ENCODE measurements at regions not wholly inside any gene's neighbourhood (a gene's known extent, or its start where the extent isn't known, plus 50 kb on each side); places are given as distances from the start of the nearest gene placed in this dataset.

DNA sequence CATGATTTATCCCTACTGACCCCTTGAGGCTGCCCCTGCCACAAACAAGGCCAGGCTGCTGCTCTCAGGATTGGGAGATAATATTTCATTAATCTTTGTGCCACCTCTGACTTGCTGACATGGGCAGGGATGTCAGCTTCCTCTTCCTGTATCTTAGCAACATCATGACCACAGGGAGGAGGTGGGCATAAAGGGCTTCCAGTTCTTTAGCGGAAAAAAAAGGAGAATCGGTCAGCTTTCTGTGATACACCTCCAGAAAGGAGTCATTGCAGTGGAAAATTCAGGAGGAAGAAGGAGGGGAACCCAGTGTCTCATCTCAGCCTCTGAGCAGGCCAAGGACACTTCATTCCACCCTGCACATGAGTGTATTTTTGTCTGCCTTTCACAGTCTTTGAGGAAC lies 206.8 kb upstream of the SDK2 start:
- ATAC-seq (no peak), DNase-seq (no peak)
- no TSS peak for BruUV-seq (replicated peaks)
- Histone ChIP-seq H3F3A (ENCODE audit: low read length, unreplicated experiment) (no peaks in the 10 kb centered on the region), H4K20me1 (ENCODE audit: low read length) (no peaks in the 10 kb centered on the region), H3K79me2 (ENCODE audit: low read length) (no peaks in the 10 kb centered on the region), H3K4me1 (ENCODE audit: insufficient read depth, low read length) (no peaks in the 10 kb centered on the region), H3K36me3 (ENCODE audit: low read depth, low read length) (no peaks in the 10 kb centered on the region), H3K4me2 (ENCODE audit: low read length) (no peak overlapping the region), H3K27ac (ENCODE audit: low read length) (no peak overlapping the region), H3K9me3 (ENCODE audit: low read length) (no peaks in the 10 kb centered on the region), H3K27me3 (ENCODE audit: low read length) (peaks cover 13% of the 10 kb centered on the region), H3K4me3 (ENCODE audit: low read length) (no peak overlapping the region), H3K9me2 (replicated peaks; ENCODE audit: low read length) (no peaks in the 10 kb centered on the region), H2AFZ (ENCODE audit: low read length) (no peak overlapping the region), H3K9ac (ENCODE audit: low read length) (no peak overlapping the region)
- intact Hi-C loops (cut with micrococcal nuclease), result no loop called here
- TF ChIP-seq, protein P1, sequence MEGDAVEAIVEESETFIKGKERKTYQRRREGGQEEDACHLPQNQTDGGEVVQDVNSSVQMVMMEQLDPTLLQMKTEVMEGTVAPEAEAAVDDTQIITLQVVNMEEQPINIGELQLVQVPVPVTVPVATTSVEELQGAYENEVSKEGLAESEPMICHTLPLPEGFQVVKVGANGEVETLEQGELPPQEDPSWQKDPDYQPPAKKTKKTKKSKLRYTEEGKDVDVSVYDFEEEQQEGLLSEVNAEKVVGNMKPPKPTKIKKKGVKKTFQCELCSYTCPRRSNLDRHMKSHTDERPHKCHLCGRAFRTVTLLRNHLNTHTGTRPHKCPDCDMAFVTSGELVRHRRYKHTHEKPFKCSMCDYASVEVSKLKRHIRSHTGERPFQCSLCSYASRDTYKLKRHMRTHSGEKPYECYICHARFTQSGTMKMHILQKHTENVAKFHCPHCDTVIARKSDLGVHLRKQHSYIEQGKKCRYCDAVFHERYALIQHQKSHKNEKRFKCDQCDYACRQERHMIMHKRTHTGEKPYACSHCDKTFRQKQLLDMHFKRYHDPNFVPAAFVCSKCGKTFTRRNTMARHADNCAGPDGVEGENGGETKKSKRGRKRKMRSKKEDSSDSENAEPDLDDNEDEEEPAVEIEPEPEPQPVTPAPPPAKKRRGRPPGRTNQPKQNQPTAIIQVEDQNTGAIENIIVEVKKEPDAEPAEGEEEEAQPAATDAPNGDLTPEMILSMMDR (conservative IDR thresholded peaks at IDR 0.05; ENCODE audit: low read depth, low read length), result no peak
- TF ChIP-seq EZH2 (IDR thresholded peaks at IDR 0.05; ENCODE audit: low read length, unreplicated experiment), result no peak
- TF ChIP-seq EZH2phosphoT487 (IDR thresholded peaks at IDR 0.05; ENCODE audit: borderline replicate concordance, low read length), result no peak
- CTCF ChIA-PET, result no interaction called here
- POLR2A ChIA-PET (ENCODE audit: unreplicated experiment), result no interaction called here

DNA sequence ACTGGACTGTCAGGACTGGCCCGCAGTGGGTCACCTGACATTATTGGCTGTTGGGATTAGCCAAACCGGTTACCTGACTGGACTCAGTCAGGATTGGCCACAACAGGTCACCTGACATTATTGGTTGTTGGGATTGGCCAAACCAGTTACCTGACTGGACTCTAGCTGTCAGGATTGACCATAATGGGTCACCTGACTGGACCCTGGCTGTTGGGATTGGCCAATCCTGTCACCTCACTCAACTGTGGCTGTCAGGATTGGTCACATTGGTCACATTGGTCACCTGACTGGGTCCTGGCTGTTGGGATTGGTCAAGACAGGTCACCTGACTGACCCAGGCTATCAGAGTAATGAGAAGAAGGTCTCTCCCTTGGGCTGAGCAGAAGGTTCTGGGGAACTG lies 207.7 kb upstream of the SDK2 start:
- Histone ChIP-seq H3K4me3 (ENCODE audit: low read length) (no peak overlapping the region), H3K36me3 (ENCODE audit: low read depth, low read length) (no peaks in the 10 kb centered on the region), H3K27me3 (ENCODE audit: low read length) (peaks cover 6% of the 10 kb centered on the region), H4K20me1 (ENCODE audit: low read length) (no peaks in the 10 kb centered on the region), H3F3A (ENCODE audit: low read length, unreplicated experiment) (no peaks in the 10 kb centered on the region), H3K79me2 (ENCODE audit: low read length) (no peaks in the 10 kb centered on the region), H3K9me3 (ENCODE audit: low read length) (no peaks in the 10 kb centered on the region), H3K9ac (ENCODE audit: low read length) (no peak overlapping the region), H2AFZ (ENCODE audit: low read length) (no peak overlapping the region), H3K4me1 (ENCODE audit: insufficient read depth, low read length) (no peaks in the 10 kb centered on the region), H3K9me2 (replicated peaks; ENCODE audit: low read length) (no peaks in the 10 kb centered on the region), H3K27ac (ENCODE audit: low read length) (no peak overlapping the region), H3K4me2 (ENCODE audit: low read length) (no peak overlapping the region)
- BruUV-seq (replicated peaks), result no TSS peak
- TF ChIP-seq EZH2 (IDR thresholded peaks at IDR 0.05; ENCODE audit: low read length, unreplicated experiment), result no peak
- TF ChIP-seq, protein P1 (conservative IDR thresholded peaks at IDR 0.05; ENCODE audit: low read depth, low read length), result no peak
- TF ChIP-seq EZH2phosphoT487 (IDR thresholded peaks at IDR 0.05; ENCODE audit: borderline replicate concordance, low read length), result no peak
- DNase-seq (no peak), ATAC-seq (no peak)
- ChIA-PET CTCF (no interaction called here), POLR2A (ENCODE audit: unreplicated experiment) (no interaction called here)
- intact Hi-C loops (cut with micrococcal nuclease), result no loop called here

DNA sequence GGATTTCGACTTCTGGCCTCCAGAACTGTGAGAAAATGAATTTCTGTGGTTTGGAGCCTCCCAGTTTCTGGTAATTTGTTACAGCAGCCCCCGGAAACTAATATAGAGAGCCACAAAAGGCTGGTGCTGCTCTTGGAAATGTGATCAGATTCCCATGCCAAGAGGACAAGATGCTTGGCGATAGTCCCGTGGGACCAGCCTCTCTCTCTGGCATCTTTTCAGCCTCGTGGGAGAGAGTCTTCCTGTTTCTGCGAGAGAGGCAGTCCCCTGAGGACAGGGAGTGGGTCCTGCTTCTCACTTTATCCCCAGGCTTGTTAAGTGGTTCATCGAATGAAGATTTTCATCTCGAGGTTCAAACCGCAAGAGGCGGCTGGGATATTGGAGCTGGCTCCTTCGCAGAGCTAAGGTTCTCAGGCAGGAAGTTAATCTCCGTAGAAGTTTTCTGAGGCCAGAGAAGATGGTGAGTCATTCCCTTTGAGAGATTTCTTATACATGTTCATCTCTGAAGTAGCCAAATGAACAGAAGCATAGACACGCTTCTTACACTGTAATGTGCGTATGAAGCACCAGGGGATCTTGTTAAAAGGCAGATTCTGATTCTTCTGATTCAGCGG lies 211.6 kb upstream of the SDK2 start:
- ChIA-PET POLR2A (ENCODE audit: unreplicated experiment) (no interaction called here), CTCF (no interaction called here)
- H3K27ac ChIP-seq (ENCODE audit: low read length), result no peak overlapping the region
- BruUV-seq (replicated peaks), result no TSS peak
- no peak overlapping the region for H2AFZ ChIP-seq (ENCODE audit: low read length)
- no peak overlapping the region for H3K4me3 ChIP-seq (ENCODE audit: low read length)
- no peak overlapping the region for H3K4me2 ChIP-seq (ENCODE audit: low read length)
- ATAC-seq (no peak), DNase-seq (no peak)
- H3K9me2 ChIP-seq (replicated peaks; ENCODE audit: low read length), result no peaks in the 10 kb centered on the region
- H3K79me2 ChIP-seq (ENCODE audit: low read length), result no peaks in the 10 kb centered on the region
- H3K36me3 ChIP-seq (ENCODE audit: low read depth, low read length), result no peaks in the 10 kb centered on the region
- H3K4me1 ChIP-seq (ENCODE audit: insufficient read depth, low read length), result no peaks in the 10 kb centered on the region
- no peaks in the 10 kb centered on the region for H4K20me1 ChIP-seq (ENCODE audit: low read length)
- H3K9ac ChIP-seq (ENCODE audit: low read length), result no peak overlapping the region
- 0 out of 2 replicates have a peak, but pooled peaks cover 7% of the 10 kb centered on the region for H3K27me3 ChIP-seq (ENCODE audit: low read length)
- intact Hi-C loops (cut with micrococcal nuclease), result no loop called here
- no peaks in the 10 kb centered on the region for H3K9me3 ChIP-seq (ENCODE audit: low read length)
- TF ChIP-seq, protein P1 (conservative IDR thresholded peaks at IDR 0.05; ENCODE audit: low read depth, low read length), result no peak
- no peak for TF ChIP-seq EZH2phosphoT487 (IDR thresholded peaks at IDR 0.05; ENCODE audit: borderline replicate concordance, low read length)
- H3F3A ChIP-seq (ENCODE audit: low read length, unreplicated experiment), result no peaks in the 10 kb centered on the region

Measured in PC-3 (cell line).